ENCODE measurements at regions not wholly inside any gene's neighbourhood (a gene's known extent, or its start where the extent isn't known, plus 50 kb on each side); places are given as distances from the start of the nearest gene placed in this dataset.
"Not testable (repeated sequence)": the region's sequence is repeated elsewhere in the genome, so short reads cannot be mapped to it uniquely, and the experiment has no call there.

- DNase-seq, result no peak
- H3K27me3 Mint-ChIP-seq, result no peaks in the 10 kb centered on the region
These were observed 77.6 kb upstream of the MAGI2 start for GRCh38 chr7:79531116-79531515.

DNA sequence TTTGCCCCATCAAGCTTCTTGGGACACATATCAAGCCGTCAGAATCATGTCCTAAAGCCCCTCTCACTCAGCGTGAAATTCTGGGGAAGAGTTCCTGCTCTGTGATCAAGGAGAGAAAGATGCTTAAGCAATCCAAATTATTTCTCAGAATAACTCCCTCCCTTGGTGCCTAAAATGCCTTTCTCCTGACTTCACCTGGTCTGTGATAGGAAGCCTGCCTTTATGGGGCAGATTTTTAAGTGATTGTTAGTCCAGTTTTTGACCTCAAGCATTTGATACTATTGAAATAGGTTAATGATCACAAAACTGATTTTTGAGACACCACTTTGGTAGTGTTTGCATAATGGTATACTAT, 76.4 kb upstream of the MAGI2 start:
- Mint-ChIP-seq H3K4me1 (no peaks in the 10 kb centered on the region), H3K36me3 (ENCODE audit: low read depth) (no peaks in the 10 kb centered on the region), H3K27ac (no peak overlapping the region), H3K27me3 (no peaks in the 10 kb centered on the region), H3K4me3 (no peak overlapping the region)
- ATAC-seq (no peak), DNase-seq (no peak)
- no peaks in the 10 kb centered on the region for H3K9me3 ChIP-seq (ENCODE audit: control insufficient read depth, low read length, poor library complexity, severe bottlenecking)

More at GRCh38 chr7:79531116-79531515, 77.6 kb upstream of the MAGI2 start:
- no peaks in the 10 kb centered on the region for H3K4me1 Mint-ChIP-seq
- no peak for ATAC-seq
- no peaks in the 10 kb centered on the region for H3K9me3 ChIP-seq (ENCODE audit: control insufficient read depth, low read length, poor library complexity, severe bottlenecking)
- no peak overlapping the region for H3K27ac Mint-ChIP-seq
- H3K4me3 Mint-ChIP-seq, result no peak overlapping the region
- H3K36me3 Mint-ChIP-seq (ENCODE audit: low read depth), result no peaks in the 10 kb centered on the region

DNA sequence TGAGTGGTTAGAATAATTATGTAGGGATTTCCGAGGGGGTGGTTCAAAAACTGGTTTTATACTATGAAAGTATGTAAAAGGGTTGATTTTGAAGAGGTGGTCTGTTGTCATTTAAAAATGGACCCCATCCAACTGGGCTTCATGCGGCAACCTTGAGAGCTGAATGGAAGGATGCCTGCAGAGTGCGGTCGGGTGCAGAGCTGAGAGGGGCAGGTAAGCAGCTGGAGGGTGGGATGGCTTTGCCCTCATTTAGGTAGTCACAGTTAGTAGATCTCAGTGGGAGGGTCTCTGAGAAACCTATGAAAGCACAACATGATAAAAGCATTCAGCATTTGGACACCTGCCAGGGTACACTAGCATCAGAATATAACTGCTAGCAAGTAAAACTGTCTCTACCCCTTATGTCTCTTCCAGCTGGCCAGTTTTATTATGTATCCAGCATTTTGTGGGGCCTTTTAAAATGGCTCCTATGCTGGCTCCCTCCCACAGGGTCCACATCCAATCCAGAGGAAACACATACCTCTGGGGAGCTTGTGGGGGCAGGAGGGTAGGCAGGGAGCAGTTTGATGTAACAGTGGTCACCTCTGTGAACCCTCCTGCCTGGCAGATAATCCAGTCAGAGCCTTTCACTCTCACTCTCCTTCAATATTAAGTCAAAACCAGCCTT, 75.9 kb upstream of the MAGI2 start:
- H3K9me3 ChIP-seq (ENCODE audit: control insufficient read depth, low read length, poor library complexity, severe bottlenecking), result no peaks in the 10 kb centered on the region
- no peak for DNase-seq
- Mint-ChIP-seq H3K4me3 (no peak overlapping the region), H3K27me3 (no peaks in the 10 kb centered on the region), H3K27ac (no peak overlapping the region), H3K4me1 (no peaks in the 10 kb centered on the region), H3K36me3 (ENCODE audit: low read depth) (no peaks in the 10 kb centered on the region)
- no peak for ATAC-seq

DNA sequence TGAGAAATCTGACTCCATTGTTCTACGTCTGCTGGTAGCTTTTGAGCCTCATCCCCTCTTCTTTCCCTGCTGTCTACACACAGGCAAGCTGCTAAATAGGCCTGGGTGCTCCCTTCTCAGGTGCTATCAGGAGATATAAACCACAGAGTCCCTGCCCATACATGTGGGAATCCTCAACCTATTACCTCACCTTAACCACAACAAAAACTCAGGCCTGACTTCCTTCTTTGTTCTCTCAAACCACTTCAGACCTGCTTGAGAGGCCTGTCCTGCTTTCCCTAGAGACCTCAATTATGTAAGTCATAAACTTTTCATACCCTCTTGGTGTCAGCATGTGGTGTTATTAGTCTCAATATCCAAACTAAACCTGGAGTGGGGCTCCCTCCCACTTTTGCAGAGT, 75.0 kb upstream of the MAGI2 start:
- Mint-ChIP-seq H3K4me3 (no peak overlapping the region), H3K27me3 (no peaks in the 10 kb centered on the region), H3K4me1 (no peaks in the 10 kb centered on the region), H3K27ac (no peak overlapping the region), H3K36me3 (ENCODE audit: low read depth) (no peaks in the 10 kb centered on the region)
- DNase-seq (no peak), ATAC-seq (no peak)
- H3K9me3 ChIP-seq (ENCODE audit: control insufficient read depth, low read length, poor library complexity, severe bottlenecking), result no peaks in the 10 kb centered on the region

DNA sequence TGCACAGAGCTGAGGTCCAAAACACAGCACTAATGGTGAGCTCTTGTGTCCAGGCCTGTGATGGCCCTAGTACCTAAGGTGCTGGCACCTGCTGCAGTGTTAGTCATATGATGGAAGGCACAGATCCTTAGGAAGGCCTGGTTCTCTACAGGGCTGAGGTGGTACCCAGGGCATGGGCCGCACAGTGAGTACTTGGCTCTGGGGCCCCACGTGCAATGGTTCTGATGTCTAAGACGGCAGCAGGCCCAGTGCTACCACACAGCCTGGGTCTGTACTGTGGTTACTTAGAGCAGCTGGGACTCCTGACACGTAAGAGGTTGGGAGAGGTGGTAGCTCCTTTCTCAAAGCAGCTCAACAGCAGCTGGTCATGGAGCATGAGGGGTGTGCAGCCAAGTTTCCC, 70.6 kb upstream of the MAGI2 start:
- DNase-seq (no peak), ATAC-seq (no peak)
- no peak overlapping the region for H3K27ac Mint-ChIP-seq
- no peak overlapping the region for H3K4me3 Mint-ChIP-seq
- no peaks in the 10 kb centered on the region for H3K9me3 ChIP-seq (ENCODE audit: control insufficient read depth, low read length, poor library complexity, severe bottlenecking)
- no peaks in the 10 kb centered on the region for H3K27me3 Mint-ChIP-seq
- no peaks in the 10 kb centered on the region for H3K4me1 Mint-ChIP-seq
- no peaks in the 10 kb centered on the region for H3K36me3 Mint-ChIP-seq (ENCODE audit: low read depth)

GRCh38 chr7:79523436-79523835, 70.0 kb upstream of the MAGI2 start:
- no peak overlapping the region for H3K27ac Mint-ChIP-seq
- ATAC-seq, result no peak
- no peaks in the 10 kb centered on the region for H3K27me3 Mint-ChIP-seq
- no peaks in the 10 kb centered on the region for H3K4me1 Mint-ChIP-seq
- H3K36me3 Mint-ChIP-seq (ENCODE audit: low read depth), result no peaks in the 10 kb centered on the region
- H3K4me3 Mint-ChIP-seq, result no peak overlapping the region
- no peaks in the 10 kb centered on the region for H3K9me3 ChIP-seq (ENCODE audit: control insufficient read depth, low read length, poor library complexity, severe bottlenecking)
- DNase-seq, result no peak

DNA sequence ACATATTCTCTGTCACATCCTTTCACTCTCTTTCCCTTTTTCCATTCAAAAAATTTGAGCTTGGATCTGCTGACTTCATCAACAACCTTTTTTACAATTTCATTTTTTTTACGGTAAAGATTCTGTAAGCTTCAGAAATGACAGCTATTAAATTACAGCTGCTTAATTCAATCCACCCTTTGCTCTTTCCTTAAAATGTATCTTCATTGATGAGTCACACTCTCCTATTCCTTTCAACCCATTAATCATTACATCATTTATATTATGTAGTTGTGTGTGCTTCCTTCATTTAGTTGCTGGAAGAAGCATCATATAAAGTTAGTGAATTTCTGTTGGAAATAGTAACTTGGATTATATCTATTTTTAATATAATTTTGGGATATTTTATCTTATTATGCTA, 67.1 kb upstream of the MAGI2 start:
- no peaks in the 10 kb centered on the region for H3K27me3 Mint-ChIP-seq
- DNase-seq (no peak), ATAC-seq (no peak)
- H3K4me1 Mint-ChIP-seq, result no peaks in the 10 kb centered on the region
- no peaks in the 10 kb centered on the region for H3K36me3 Mint-ChIP-seq (ENCODE audit: low read depth)
- no peak overlapping the region for H3K27ac Mint-ChIP-seq
- peaks cover 4% of the 10 kb centered on the region for H3K9me3 ChIP-seq (ENCODE audit: control insufficient read depth, low read length, poor library complexity, severe bottlenecking)
- H3K4me3 Mint-ChIP-seq, result no peak overlapping the region

GRCh38 chr7:79515358-79515757, 61.9 kb upstream of the MAGI2 start:
- ATAC-seq (no peak), DNase-seq (no peak)
- H3K27me3 Mint-ChIP-seq, result no peaks in the 10 kb centered on the region
- H3K9me3 ChIP-seq (ENCODE audit: control insufficient read depth, low read length, poor library complexity, severe bottlenecking), result peaks cover 4% of the 10 kb centered on the region
- H3K36me3 Mint-ChIP-seq (ENCODE audit: low read depth), result no peaks in the 10 kb centered on the region
- no peak overlapping the region for H3K27ac Mint-ChIP-seq
- no peak overlapping the region for H3K4me3 Mint-ChIP-seq
- no peaks in the 10 kb centered on the region for H3K4me1 Mint-ChIP-seq

DNA sequence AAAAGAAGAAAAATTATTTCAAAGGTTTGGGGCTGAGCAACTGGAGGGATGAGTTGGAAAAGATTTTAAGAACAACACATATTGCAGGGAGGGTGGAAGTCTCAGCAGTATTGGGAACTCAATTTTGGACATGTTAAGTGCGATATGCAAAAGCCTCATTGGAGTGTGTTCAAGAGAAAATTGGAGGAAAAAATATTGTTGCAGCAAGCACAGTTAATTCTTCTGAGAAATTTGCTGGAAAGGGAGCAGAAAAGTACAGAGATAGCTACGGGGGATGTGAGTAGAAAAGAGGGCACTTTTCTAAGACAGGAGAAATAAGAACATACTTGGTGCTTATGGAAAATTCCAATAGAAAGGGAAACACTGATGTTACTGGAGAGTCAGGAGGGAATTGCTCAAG, 59.8 kb upstream of the MAGI2 start:
- H3K9me3 ChIP-seq (ENCODE audit: control insufficient read depth, low read length, poor library complexity, severe bottlenecking), result peaks cover 4% of the 10 kb centered on the region
- Mint-ChIP-seq H3K4me1 (no peaks in the 10 kb centered on the region), H3K36me3 (ENCODE audit: low read depth) (no peaks in the 10 kb centered on the region), H3K27ac (no peak overlapping the region), H3K4me3 (no peak overlapping the region), H3K27me3 (no peaks in the 10 kb centered on the region)
- ATAC-seq (no peak), DNase-seq (no peak)

DNA sequence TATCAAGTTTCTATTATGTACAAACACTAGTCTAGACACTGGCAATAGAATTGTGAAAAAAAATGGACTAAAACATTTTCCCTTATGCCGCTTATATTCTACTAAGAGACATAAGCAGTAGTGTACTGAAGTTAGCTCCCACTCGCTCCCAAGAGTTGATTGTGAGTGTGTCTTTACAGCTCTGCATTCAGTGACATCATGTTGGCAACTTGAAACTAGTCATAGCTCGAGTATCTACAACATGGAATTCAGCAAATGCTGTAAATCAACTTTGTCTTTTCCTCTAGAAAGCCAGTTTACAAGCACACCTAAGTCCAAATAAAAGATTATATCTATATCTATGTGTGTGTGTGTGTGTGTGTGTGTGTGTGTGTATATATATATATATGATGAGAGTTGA, 58.8 kb upstream of the MAGI2 start:
- ATAC-seq (no peak), DNase-seq (no peak)
- Mint-ChIP-seq H3K27ac (no peak overlapping the region), H3K4me1 (no peaks in the 10 kb centered on the region), H3K27me3 (no peaks in the 10 kb centered on the region), H3K36me3 (ENCODE audit: low read depth) (no peaks in the 10 kb centered on the region), H3K4me3 (no peak overlapping the region)
- H3K9me3 ChIP-seq (ENCODE audit: control insufficient read depth, low read length, poor library complexity, severe bottlenecking), result peaks cover 4% of the 10 kb centered on the region

DNA sequence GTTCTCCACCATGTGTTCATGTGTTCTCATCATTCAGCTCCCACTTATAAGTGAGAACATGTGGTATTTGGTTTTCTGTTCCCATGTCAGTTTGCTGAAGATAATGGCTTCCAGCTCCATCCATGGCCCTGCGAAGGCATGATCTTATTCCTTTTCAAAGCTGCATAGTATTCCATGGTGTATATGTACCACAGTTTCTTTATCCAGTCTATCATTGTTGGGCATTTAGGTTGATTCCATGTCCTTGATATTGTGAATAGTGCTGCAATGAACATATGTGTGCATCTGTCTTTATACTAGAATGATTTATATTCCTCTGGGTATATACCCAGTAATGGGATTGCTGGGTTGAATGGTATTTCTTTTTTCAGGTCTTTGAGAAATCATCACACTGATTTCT, 57.6 kb upstream of the MAGI2 start:
- H3K9me3 ChIP-seq (ENCODE audit: control insufficient read depth, low read length, poor library complexity, severe bottlenecking); H3K4me3 Mint-ChIP-seq; H3K4me1 Mint-ChIP-seq; H3K27ac Mint-ChIP-seq; DNase-seq; ATAC-seq; H3K36me3 Mint-ChIP-seq (ENCODE audit: low read depth); H3K27me3 Mint-ChIP-seq: not testable (repeated sequence)

- H3K27me3 Mint-ChIP-seq, result no peaks in the 10 kb centered on the region
- ATAC-seq (no peak), DNase-seq (no peak)
- H3K36me3 Mint-ChIP-seq (ENCODE audit: low read depth), result no peaks in the 10 kb centered on the region
- H3K9me3 ChIP-seq (ENCODE audit: control insufficient read depth, low read length, poor library complexity, severe bottlenecking), result no peaks in the 10 kb centered on the region
- H3K27ac Mint-ChIP-seq, result no peak overlapping the region
- no peak overlapping the region for H3K4me3 Mint-ChIP-seq
- H3K4me1 Mint-ChIP-seq, result no peaks in the 10 kb centered on the region
These were observed 53.7 kb upstream of the MAGI2 start for GRCh38 chr7:79507131-79507530.

GRCh38 chr7:79506481-79506880, 53.0 kb upstream of the MAGI2 start:
- H3K4me3 Mint-ChIP-seq, result no peak overlapping the region
- ATAC-seq, result no peak

DNA sequence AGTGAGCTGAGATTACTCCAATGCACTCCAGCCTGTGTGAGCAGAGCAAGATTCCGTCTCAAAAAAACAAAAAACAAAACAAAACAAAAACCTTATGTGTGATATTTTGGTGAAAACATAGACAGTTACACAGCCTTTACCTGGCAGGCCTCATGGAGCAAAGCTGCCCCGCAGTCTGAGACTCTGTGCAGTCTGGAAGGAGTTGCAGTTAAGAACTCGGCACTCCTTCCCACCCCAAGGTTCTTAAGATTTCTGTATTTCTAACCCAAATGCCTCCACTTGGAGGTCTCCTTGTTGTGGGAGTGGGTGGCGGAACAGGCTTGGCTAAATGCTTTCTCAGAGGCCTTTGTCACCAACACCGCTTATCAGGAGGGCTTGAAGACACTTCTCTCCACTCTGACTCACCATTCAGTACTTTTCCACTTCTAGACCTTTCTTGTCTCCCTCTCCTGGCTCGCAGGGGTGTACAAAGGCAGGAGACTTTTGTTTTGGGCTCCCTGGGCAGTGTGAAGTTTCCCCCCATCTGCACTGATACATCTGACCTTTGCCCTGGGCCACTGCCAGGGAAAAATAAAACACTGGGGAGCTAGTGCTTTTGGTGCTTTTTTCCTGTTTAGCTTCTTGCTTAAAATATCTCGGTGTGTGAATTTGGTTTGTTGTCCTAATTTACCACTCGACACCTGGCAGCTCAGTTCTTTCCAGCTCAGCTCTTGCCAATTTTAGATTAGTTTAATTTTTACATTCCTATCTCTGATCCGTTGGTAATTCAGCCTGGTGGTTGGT, 51.3 kb upstream of the MAGI2 start:
- H3K4me3 Mint-ChIP-seq, result no peak overlapping the region
- H3K4me1 Mint-ChIP-seq, result no peaks in the 10 kb centered on the region
- H3K36me3 Mint-ChIP-seq (ENCODE audit: low read depth), result no peaks in the 10 kb centered on the region
- ATAC-seq (no peak), DNase-seq (no peak)
- no peak overlapping the region for H3K27ac Mint-ChIP-seq
- H3K27me3 Mint-ChIP-seq, result no peaks in the 10 kb centered on the region
- no peaks in the 10 kb centered on the region for H3K9me3 ChIP-seq (ENCODE audit: control insufficient read depth, low read length, poor library complexity, severe bottlenecking)

More at GRCh38 chr7:79506481-79506880, 53.0 kb upstream of the MAGI2 start:
- H3K27ac Mint-ChIP-seq, result no peak overlapping the region
- H3K4me1 Mint-ChIP-seq, result no peaks in the 10 kb centered on the region
- no peaks in the 10 kb centered on the region for H3K36me3 Mint-ChIP-seq (ENCODE audit: low read depth)
- no peaks in the 10 kb centered on the region for H3K9me3 ChIP-seq (ENCODE audit: control insufficient read depth, low read length, poor library complexity, severe bottlenecking)
- H3K27me3 Mint-ChIP-seq, result no peaks in the 10 kb centered on the region
- no peak for DNase-seq
